ENCODE measurements at regions not wholly inside any gene's neighbourhood (a gene's known extent, or its start where the extent isn't known, plus 50 kb on each side); places are given as distances from the start of the nearest gene placed in this dataset.

DNA sequence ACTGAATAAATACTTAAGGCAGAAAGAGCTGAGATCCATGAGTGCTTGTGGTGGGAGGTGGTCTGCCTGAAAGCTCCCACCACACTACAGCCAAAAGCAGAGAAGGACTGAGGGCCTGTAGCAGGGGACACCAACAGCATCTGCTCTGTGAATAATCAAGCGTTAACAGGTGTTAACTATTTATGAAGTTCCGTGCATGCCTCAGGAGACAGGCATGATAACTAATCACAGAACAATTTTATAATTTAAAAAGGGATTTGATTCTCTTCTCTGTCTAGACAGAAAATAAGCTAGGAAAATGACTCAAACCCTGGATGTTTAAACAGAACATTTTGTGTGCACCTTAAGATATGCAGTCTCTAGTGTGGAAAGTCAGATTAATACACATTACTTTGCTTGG is 61.5 kb upstream of the GHITM start:
- DNase-seq (ENCODE audit: extremely low read depth in 1 of 11, low read depth in 9 of 11, low spot score in 4 of 11): no peak

DNA sequence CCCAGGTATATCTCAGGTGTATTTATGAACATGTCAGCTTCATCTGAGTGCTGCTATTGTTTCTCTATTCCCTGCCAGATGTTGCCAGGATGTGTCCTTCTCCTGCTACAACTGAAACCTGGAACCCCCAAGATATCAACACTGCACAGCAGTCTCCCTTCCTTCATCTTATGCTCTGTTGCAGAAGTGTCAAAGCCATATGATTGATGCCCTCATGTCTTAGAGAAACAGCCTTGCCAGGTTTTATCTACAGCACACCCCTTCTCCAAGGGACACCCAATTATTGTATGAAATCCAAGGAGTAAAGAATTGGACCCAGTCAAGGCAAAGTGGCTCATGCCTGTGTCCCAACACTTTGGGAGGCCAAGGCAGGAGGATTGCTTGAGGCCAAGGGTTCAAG is 60.5 kb upstream of the GHITM start:
- no peak for DNase-seq (ENCODE audit: extremely low read depth in 1 of 11, low read depth in 9 of 11, low spot score in 4 of 11)

DNA sequence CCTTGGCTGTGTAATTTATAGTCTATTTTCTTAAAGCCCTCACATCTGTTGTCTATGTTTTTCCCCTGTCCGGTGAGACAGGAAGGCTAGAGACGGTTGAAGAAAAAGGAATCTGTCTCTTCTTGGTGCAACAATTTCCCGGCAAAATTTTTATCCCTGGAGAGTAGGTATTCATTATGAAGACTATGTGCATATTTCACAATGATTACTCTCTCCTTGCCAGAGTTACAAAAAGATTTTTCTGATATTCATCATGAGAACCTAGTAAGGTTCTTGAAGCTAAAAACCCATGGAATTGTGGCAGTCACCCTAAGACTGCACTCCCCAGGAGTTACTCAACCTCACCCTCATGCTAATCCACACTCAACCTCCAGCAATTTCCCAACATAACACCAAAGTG is 55.0 kb upstream of the GHITM start:
- DNase-seq (ENCODE audit: extremely low read depth in 1 of 11, low read depth in 9 of 11, low spot score in 4 of 11): no peak

DNA sequence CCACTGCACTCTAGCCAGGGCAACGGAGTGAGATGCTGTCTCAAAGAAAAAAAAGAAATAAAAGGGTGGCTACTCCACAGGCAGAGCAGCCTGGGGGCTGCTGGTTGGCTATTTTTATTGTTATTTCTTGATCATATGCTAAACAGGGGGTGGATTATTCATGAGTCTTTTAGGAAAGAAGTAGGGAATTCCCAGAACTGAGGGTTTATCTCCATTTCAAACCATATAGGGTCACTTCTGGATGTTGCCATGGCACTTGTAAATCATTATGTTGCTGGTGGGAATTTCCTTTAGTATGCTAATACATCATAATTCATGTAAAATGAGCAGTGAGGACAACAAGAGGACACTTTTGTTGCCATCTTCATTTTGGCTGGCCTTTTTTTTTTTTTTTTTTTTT is 52.1 kb upstream of the GHITM start:
- no peak for DNase-seq (ENCODE audit: extremely low read depth in 1 of 11, low read depth in 9 of 11, low spot score in 4 of 11)

DNA sequence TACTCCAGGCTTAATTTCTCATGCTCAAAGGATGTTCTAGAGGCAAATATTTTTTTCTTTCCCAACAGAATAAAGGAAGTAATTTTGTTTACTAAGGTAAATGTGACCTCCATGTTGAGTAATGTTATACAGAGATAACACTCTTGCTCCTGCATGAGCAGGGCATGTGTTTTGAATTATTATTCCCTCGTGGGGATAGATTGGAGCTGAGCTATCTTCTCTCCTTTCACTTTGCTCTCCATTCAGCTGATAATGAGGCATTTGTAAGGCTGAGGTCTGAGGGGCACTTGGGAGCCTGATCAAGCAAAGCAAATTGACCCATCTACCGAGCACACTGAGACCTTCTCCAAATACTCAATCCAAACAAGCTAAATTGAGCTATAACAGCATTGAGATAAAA is 50.7 kb upstream of the GHITM start:
- no peak for DNase-seq (ENCODE audit: extremely low read depth in 1 of 11, low read depth in 9 of 11, low spot score in 4 of 11)

DNA sequence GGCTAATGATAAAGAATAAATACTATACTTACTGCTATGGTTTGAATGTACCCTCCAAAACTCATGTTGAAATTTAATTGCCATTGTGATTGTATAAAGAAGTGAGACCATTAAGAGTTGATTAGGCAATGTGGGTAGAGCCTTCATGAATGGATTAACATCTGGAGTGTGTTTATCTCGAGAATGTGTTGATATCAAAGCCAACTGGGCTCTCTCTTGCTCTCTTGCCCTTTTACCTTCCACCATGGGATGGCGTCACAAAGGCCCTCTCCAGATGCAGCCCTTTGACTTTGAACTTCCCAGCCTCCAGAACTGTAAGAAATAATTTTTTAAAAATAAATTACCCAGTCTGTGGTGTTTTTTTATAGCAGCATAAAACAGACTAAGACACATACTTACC is 50.1 kb upstream of the GHITM start:
- no peak for DNase-seq (ENCODE audit: extremely low read depth in 1 of 11, low read depth in 9 of 11, low spot score in 4 of 11)
